GM21723 (cell line): ENCODE measurements at regions not wholly inside any gene's neighbourhood (a gene's known extent, or its start where the extent isn't known, plus 50 kb on each side); places are given as distances from the start of the nearest gene placed in this dataset.
A peak's percentile ranks its signal among the peaks of the same experiment; 100 is the strongest.
"Not testable (repeated sequence)": the region's sequence is repeated elsewhere in the genome, so short reads cannot be mapped to it uniquely, and the experiment has no call there.

Experiments used
- ATAC-seq: cut with Tn5 transposase; IDR thresholded peaks from one replicate; pipeline ENCODE4 v1.9.1; 2021; ENCODE audit warnings: mild to moderate bottlenecking, moderate library complexity; ENCODE audit not compliant: unreplicated experiment

DNA sequence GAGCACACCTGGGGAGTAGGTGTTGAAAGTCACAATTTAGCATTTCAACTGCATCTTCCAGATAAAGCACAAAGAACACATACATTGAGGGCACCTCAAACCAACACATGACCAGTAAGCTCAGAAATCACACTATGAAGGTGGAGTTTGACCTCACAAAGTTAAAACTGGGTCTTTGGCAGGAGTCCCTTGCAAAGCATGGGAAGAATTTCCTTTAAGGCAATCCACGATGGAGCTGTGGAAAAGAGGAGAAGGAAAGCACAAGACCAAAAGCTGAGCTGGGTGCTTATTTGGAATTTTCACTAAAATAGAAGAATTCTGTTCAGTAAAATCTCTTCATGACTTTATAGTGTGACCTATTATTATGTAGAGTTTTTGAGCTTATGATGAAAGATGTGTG, 212.9 kb upstream of the APCDD1 start:
- no peak for ATAC-seq

DNA sequence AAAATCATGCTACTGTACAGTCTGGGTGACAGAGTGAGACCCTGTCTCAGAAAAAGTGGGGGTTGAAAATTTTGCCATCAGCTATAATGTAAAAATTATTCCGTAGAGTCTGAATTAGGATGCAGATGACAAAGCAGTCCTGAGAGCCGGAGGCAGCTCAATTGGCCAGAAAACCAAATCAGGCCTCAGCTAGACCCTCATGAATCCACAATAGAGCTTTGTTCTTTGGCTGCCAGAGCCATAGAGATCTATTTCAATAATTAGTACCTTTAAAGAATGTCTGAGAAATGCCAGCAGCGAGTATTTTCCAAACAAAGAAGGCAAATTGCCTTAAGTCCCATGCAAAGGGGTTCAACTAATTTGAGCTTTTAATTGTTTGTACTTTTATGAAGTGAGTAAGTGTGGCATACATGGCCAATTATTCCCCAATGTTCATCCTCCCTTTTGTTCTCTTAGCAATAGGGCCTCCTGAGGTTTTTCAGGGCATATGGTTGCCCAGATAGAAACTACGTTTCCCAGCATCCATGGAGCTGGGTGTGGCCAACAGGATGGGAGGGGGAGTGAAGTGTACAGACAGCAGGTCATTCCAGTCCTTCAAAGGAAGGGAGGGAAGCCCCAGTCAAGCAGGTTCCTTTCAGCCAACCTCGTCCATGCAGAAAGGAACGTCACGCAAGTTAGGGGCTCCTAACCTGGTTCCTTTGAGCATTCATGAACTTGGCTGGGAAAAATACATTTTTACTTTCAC, 211.3 kb upstream of the APCDD1 start:
- no peak for ATAC-seq

DNA sequence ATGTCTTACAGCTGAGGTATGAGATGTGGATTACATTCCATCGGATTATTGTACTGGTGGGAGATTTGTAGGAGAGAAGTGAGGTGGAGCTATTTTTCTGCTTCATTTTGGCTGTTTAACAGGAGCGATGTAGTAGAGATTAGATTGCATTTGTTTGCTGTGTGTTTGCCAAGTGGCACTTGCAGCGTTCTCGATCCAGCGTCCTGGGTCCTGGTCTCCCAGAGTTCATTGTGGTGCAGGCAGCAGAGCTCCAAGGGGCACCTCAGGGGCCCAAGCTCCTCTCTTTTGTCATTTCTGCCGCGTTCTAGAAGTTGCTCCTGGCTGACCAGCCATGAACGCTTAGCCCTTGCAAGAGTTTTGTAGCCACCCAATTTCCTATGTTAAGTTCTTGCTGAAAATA, 210.1 kb upstream of the APCDD1 start:
- no peak for ATAC-seq

DNA sequence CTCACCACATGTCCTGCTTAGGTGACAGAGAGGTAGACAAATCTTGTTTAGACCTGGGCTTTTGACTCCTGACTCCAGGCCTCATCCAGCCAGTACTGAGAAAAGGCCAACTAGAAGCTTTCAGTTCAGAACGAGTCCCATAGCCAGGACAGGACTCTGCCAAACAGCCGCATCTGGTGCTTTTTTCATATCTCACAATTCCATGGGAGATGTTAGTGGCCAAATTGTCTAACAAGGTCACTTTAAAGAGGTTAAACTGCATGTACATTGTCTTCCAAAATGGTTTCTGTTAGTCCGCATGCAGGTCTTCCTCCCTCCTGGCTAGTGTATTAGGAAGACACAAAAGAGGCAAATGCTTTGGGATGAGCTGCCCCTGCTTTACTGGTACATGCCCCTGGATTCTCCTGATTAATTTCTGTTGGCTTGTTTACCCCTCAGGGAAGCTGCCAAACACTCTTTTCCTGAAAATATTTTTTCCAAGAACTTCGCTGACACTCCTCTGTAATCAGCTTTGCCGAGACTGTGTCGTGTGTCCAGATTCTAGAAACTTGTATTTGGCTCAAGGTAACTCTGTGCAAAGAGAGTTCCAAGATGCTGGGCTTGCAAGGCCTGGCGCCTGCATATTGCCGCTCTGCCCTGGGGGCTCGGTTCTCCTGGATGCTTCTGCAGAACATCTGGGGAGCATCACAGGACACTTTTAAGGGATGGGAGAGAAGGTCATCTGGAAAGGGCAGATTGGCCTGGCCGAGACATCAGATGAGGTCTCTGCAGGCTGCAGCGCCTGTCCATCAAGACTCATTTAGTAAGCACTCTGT, 209.2 kb upstream of the APCDD1 start:
- ATAC-seq: no peak

DNA sequence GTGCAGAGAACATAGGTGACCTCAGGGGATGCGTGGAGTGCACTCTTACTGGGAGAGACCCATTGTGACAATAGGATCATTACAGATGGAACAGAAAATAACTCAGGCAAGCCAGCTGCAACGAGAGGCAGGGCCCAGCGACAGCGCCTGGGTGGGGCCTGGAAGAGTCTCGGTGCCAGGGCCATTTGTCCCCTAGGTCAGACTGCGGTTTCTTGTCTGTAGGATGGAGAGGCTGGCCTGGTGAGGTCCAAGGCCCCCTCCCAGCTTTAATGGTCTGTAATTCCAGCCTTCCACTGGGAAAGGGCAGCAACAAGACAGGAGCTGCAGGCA, 208.6 kb upstream of the APCDD1 start:
- ATAC-seq: no peak

DNA sequence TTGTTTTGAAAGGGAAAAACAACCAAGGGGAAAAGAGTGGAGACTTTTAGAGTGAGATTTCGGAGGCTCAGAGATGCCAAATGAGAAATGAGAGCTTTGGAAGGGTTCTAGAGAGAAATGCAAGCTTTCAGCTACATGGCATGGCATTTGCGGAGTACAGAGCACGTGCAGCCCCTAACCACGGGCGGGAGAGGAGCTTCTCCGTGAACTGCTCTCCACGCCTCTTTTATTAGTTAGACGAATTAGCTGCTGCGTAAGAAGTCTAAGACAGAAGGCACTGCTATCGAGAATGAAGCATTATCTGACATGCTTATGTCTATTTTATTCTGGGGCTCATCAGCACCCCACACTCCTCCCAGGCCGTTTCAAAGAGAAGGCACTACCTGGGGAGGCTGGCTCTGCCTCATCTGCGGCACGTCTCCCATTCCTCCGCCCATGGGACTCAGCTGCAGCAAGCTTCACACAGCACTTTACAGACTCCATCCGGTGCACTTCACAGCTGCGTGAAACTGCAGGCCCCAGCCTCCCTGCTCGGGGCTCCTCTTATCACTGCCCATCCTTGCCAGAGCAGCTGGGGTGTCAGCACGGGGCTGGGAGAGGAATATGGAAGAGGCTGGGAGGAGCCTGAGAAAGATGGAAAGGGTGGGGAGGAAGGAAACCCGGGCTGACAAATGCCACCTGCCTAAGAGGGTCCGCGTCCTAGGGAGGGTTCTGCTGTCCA, 207.3 kb upstream of the APCDD1 start:
- ATAC-seq: no peak

DNA sequence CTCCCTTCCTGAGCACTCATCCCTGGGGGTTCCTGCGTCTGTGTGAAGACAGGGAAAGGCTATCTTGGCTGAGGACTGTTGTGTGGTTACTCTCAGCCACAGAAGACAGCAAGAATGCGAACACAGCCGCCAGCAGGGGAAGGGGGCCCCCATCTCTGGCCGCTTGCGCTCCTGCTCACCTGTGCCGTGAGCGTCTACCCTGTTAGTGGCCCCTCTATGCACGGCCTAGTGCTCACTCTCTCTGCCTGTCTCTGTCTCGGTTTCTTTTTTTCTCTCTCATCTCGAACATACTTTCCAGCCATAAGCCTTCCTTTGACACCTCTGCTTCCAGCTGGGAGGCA, 206.7 kb upstream of the APCDD1 start:
- ATAC-seq: no peak

DNA sequence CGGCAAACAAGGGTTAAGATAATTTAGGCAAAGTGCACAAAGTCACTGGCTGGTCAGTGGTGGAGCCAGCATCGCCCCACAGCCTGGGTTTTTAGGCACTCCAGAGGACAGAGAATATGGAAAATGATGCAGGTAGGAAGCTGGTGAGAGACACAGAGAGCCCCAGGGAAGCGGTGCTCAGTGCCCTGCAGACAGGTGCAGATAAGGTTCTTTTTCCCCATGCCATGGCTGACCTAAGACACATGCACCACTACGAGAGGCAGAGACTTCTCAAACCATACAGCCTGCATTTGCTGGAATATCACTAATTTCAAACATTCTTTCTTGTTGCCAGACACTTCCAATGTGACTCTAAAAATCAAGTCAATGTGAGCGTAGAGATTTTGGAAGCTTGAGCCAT, 205.7 kb upstream of the APCDD1 start:
- ATAC-seq: no peak

DNA sequence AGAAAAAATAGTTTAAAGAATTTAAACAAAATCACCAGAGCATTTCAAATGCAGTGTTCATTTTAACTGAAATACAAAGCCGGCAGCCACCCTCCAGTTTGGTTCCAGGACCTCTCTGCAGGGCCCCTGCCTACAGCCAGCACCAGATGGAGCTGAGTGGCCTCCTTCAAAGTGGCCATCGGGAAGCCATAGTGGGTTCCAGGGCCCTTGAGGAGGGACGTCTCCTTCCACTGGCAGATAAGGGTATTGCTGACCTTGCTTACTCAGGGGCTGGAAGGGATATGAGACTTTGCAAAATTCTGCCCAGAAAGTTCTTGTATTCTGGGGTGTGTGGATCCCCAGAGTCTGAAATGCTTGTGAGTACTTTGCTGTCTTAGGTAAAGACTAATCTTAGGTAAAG, 205.2 kb upstream of the APCDD1 start:
- ATAC-seq: no peak

DNA sequence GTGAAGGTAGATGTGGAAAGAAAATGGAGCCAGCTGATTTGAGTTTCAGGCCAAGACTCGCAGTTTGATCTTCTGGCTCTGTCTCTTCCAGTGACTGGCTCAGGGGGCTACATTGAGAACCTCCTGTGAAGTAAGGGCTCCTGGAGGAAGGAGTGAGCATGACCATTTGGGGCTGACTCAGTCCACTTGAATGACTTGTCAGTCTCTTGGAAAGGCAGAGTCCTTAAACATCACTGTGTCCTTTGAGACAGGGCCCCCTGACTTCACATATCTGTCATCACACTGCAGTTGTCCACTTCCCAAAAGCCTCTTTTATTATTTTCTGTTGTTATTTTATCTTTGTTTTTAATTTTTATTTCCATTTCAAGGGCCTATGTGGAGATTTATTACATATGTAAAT, 204.6 kb upstream of the APCDD1 start:
- no peak for ATAC-seq

DNA sequence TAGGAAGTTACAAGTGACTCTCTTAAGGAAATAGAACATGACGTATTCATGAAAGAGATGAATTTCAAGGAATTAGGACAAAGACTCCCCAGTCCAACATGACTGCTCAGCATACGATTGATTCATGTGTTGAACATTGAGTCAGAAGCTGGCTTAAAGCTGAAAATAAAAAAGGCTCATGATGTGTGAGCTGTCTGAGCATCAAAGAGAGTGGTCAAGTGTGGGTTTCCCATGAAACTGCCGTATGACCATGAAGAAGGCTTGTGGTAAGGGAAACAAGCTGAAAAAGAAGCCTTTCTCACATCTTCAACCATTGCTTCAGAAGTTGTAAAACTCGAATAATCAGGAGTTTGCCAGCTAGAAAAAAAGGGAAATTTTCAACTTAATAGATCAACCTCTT, 201.9 kb upstream of the APCDD1 start:
- no peak for ATAC-seq

DNA sequence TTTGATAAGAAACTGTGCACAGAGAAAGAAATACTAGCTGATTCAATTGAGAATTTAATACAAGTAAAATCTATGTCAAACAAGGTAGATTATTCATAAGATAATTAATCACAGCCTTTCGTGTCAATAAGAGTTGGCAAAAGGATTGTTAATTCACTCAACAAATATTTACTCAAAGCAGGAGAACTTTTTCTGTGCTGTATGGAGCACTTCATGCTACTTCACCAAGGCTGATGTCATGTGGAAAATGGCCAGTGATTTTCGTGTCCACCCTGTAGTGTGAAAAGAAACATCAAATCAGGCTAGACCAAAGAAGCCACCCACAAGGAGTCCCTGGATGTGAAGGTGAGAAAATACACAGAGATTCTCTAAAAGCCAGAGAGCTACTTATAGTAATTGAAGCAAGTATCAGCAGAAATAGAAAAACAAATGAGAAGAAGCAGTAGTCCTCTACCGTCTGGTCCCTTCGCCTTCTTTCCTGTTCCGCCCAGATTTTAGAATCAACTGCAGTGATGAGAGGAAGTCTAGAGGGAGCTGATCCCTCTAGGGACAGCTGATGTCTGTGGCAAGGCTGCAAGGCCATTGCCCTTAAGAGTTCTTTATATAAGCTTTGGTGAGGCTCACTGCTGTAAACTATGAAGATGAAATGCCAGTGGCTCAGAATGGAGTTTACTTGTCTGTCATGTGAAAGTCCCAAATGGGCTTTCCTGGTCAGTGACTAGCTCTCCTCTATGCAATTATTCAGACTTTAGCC, 201.3 kb upstream of the APCDD1 start:
- ATAC-seq: no peak

DNA sequence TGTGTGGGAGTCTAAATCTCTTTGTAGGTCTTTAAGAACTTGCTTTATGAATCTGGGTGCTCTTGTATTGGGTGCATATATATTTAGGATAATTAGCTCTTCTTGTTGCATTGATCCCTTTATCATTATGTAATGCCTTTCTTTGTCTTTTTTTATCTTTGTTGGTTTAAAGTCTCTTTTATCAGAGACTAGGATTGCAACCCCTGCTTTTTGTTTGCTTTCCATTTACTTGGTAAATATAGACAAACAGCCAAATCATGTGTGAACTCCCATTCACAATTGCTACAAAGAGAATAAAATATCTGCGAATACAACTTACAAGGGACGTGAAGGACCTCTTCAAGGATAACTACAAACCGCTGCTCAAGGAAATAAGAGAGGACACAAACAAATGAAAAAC, 198.2 kb upstream of the APCDD1 start:
- not testable (repeated sequence) for ATAC-seq

DNA sequence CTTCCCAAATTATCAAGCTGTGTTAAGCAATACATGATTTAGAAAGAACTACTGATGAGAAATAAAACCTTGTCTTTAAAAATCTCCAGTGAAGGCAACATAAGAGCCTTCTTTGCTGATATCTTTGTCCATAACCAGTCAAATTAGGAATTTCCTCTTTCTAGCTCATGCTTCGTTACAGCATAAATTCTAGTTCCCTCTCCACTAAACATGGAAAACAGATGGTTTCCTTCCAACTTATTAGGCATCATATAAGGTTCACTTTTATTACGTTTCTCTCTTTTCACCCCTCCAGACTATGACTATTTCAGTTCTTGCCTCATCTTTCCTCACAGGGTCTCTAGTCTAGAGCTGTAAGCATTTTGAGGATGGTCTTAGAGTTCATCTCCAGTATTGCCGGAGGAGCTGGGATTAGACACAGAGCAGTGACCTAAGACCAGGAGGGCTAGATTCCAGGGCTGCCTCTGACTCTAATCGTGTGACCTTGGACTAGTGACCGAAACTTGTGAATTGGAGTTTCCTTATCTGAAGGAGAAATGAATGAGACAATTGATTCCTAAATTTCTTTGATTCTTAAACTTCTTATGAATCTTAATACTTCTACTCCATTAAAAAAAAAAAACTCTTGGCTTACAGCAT, 195.5 kb upstream of the APCDD1 start:
- no peak for ATAC-seq

DNA sequence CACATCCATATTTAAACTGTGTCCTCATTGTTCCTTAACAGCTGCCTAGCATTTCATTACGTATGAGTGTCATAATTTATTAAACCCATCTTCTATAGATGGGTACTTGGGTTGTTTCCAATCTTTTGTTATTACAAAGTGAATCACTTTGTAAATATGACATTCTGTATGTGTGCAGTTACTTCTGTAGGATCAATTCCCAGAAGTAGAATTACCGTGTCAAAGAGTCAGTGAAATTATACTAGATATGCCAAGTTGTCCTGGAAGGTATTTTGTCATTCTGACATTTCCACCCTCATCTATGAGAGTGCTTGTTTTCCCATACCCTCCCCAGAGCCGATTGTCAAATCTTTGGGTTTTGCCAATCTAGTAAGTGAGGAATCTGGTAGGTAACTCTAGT, 194.5 kb upstream of the APCDD1 start:
- no peak for ATAC-seq

DNA sequence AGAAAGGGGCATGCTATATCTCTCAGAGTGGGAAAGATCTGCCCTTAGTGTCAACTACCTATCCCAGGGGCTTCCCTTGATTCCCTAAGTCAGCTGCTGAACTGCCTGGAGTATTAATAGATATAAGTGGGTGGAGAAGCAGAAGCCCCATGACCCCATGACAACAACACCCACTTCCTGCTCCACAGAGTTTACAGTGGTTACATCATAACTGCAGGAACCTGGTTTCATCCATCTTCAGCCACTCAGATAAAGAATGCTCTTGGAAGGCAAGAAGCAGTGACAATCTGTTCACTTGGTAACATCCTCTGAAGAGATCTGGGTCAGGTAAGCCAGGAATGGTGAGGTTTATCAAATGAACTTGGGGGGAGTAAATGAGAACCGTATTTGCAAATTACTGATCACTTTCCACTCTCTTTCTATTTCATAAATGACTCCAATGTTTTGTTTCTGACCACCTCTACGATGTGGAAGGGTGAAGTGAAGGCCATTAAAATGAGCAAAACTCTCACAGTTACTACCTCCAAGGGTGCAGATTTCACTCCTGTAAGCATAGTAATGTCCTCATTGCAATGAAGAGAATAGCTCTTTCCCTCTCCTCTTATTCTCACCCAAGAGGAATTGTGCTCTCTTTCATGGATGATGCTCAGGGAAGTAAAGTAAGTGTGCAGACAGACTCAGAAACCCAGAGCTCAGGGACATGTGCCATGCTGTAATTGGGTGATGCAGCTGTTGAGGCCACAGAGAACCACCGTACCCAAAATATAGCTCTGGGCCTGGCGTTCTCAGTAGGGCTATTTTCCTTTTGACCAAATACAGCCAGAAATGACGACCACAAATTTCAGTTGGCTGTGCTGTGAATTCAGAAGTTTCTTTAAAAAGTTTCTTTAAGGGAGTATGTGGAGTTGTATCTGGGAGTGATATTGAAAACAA, 192.8 kb upstream of the APCDD1 start:
- no peak for ATAC-seq

DNA sequence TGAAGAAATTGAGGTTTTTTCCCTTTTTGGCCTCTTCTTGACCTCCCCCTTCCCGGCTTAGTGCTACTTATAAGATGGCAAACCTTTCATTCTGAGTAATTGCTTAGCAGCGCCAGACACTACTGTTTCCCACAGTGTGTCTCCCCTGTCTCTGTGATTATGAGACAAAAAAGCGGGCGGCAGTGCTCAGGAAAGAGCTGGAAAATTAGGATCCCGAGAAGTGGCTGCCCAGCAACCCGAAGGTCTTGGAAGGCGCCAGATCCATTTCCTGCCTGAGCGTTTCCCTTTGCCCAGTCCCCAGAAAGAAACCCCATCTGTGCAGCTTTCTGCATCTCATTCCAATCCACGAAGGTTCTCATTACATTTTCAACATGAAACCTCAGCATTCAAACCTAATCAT, 191.9 kb upstream of the APCDD1 start:
- ATAC-seq: no peak

DNA sequence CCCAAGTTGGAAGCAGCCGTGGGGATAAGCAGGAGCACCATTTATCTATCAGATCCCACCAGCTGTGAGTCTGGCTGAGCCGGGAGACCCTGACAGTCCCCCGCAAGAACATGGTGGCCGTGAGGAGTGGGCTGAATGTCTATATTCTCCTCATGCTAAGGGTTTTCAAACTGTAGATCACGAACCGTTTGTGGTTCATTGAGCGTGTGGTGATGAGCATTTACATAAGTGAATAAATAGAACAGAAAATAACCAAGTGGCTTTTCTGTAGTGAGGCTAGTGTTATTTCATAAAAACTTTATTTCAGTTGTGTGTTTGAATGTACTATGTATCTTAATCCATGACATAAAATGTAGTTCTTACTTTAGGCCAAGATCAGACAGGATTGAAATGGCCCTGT, 190.2 kb upstream of the APCDD1 start:
- peak; percentile 54 for ATAC-seq

DNA sequence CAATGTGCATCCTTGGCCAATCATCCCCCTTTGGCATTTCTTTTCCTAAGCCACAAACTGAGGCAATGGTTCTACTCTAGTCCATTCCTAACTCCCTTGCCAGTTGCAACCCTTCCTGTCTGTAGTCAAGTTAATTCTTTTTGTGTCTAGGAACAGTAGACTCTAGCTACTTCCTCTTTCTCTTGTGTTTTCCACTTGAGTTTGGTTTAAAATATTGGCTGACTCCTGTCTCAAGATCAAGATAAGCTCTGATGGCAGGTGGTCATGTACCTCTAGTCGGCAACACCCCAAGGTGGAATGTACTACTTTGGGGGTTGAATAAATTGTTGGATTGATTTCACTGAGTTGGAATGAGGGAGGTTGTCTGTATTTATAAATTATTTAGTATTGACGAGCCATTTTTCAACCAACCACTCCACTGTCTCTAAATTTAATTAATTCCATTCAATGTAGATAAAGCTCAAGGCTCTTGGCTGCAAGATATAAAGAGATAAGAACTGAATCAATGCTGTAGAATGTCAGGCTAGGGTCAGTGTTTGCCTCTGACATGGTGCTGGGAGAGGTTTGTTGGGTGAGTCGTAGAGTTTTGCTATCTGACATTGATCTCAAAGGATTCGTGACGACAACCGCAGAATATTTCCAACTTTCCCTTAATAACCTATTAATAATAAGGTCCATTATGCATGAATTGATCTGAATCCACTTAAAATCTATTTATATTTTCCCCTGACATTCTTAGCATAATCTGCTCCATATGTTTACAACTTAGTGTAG, 188.7 kb upstream of the APCDD1 start:
- ATAC-seq: no peak
